H1 (cell line): ENCODE measurements at regions not wholly inside any gene's neighbourhood (a gene's known extent, or its start where the extent isn't known, plus 50 kb on each side); places are given as distances from the start of the nearest gene placed in this dataset.

ENCODE experiments used
- CTCF ChIA-PET: fragments of 300-600 bp; sonication (Branson Sonifier 250); formaldehyde crosslinking; loops from one replicate; lab custom pipeline; 2021; ENCODE audit not compliant: partially characterized antibody; lab: Charles Lee
- POLR2A ChIA-PET: fragments of 300-600 bp; sonication (Branson Sonifier 250); formaldehyde crosslinking; loops from one replicate; lab custom pipeline; 2021; ENCODE audit warnings: inconsistent platforms; ENCODE audit not compliant: partially characterized antibody; lab: Charles Lee
- DNase-seq, 2 experiments: peaks; one replicate each; pipeline versions ENCODE4 v3.0.0 to v3.0.0-alpha.2; 2010 to 2022; ENCODE audit warnings: low spot score in 2 of 2, low read depth in 1 of 2, mixed read lengths in 1 of 2
- FAIRE-seq: peaks from 2 replicates; lab custom pipeline; 2011; peaks lifted over from hg19 to GRCh38; lab: Jason Lieb, UNC
- H2AFZ ChIP-seq: 2 replicates; pipeline ENCODE4 v1.8.1; 2012; ENCODE audit warnings: low read length, inconsistent platforms
- H2AK5ac ChIP-seq: 2 replicates; pipeline ENCODE4 v1.6.1; 2013; ENCODE audit warnings: low read depth, low read length
- H2BK120ac ChIP-seq: replicated peaks from 2 replicates; pipeline ENCODE3; 2013; ENCODE audit warnings: low read depth, low read length, inconsistent platforms
- H2BK12ac ChIP-seq: 2 replicates; pipeline ENCODE4 v1.6.1; 2013; ENCODE audit warnings: low read depth, low read length
- H2BK15ac ChIP-seq: 2 replicates; pipeline ENCODE4 v1.6.1; 2013; ENCODE audit warnings: low read length
- H2BK20ac ChIP-seq: 2 replicates; pipeline ENCODE4 v1.6.1; 2013; ENCODE audit warnings: low read length
- H2BK5ac ChIP-seq: 2 replicates; pipeline ENCODE4 v1.6.1; 2013; ENCODE audit warnings: low read depth, low read length
- H3K14ac ChIP-seq: 2 replicates; pipeline ENCODE4 v1.6.1; 2013; ENCODE audit warnings: inconsistent platforms; ENCODE audit not compliant: insufficient read length
- H3K18ac ChIP-seq: 2 replicates; pipeline ENCODE4 v1.6.1; 2013; ENCODE audit warnings: low read length; ENCODE audit errors: extremely low read depth
- H3K23ac ChIP-seq: 2 replicates; pipeline ENCODE4 v1.6.1; 2013; ENCODE audit warnings: inconsistent platforms; ENCODE audit not compliant: insufficient read length
- H3K23me2 ChIP-seq: 2 replicates; pipeline ENCODE4 v1.6.1; 2013; ENCODE audit warnings: low read depth, low read length
- H3K27ac ChIP-seq: 2 replicates; pipeline ENCODE4 v1.6.1; 2011; ENCODE audit warnings: low read depth, low read length, inconsistent platforms
- H3K27me3 ChIP-seq, 4 experiments: replicated peaks in 1 of 4; 1 replicate in 1 of 4; 2 replicates in 3 of 4; pipeline versions ENCODE4 v1.6.1 to v1.8.1; 2011 to 2013; ENCODE audit warnings: low read length in 3 of 4, mild to moderate bottlenecking in 3 of 4, inconsistent platforms in 2 of 4, mixed read lengths in 2 of 4, moderate library complexity in 1 of 4; ENCODE audit not compliant: control insufficient read depth in 3 of 4, insufficient read depth in 3 of 4; ENCODE audit errors: extremely low read depth in 1 of 4
- H3K36me3 ChIP-seq, 4 experiments: 2 replicates each; pipeline versions ENCODE4 v1.6.1 to v1.8.1; 2011 to 2013; ENCODE audit warnings: mild to moderate bottlenecking in 4 of 4, low read length in 3 of 4, moderate library complexity in 2 of 4, control low read depth in 1 of 4, inconsistent platforms in 1 of 4; ENCODE audit not compliant: insufficient read depth in 4 of 4, control insufficient read depth in 2 of 4
- H3K4ac ChIP-seq: replicated peaks from 2 replicates; pipeline ENCODE3; 2013; ENCODE audit warnings: low read length, low read depth, mixed read lengths, inconsistent platforms; ENCODE audit not compliant: insufficient read length
- H3K4me1 ChIP-seq, 4 experiments: replicated peaks in 1 of 4; 1 replicate in 1 of 4; 2 replicates in 3 of 4; pipeline versions ENCODE4 v1.6.1 to v1.8.1; 2011 to 2013; ENCODE audit warnings: low read length in 3 of 4, inconsistent platforms in 2 of 4, mixed read lengths in 1 of 4; ENCODE audit not compliant: insufficient read depth in 4 of 4, control insufficient read depth in 3 of 4
- H3K4me2 ChIP-seq, 2 experiments: 2 replicates each; pipeline versions ENCODE4 v1.6.1 to v1.8.1; 2011 to 2013; ENCODE audit warnings: low read depth in 2 of 2, low read length in 2 of 2, control low read depth in 1 of 2, inconsistent platforms in 1 of 2, mild to moderate bottlenecking in 1 of 2; ENCODE audit not compliant: insufficient read depth in 1 of 2
- H3K4me3 ChIP-seq, 4 experiments: fragments of 200-600, 300-600 bp in 1 of 4; sonication (generic), shearing (Covaris generic), sonication (Bioruptor Twin) in 1 of 4; 2 replicates each; pipeline versions ENCODE4 v1.5.1 to v1.8.1; 2011 to 2016; ENCODE audit warnings: low read length in 4 of 4, low read depth in 3 of 4, control low read depth in 2 of 4, inconsistent platforms in 2 of 4, mild to moderate bottlenecking in 2 of 4, mixed read lengths in 1 of 4, moderate library complexity in 1 of 4; ENCODE audit not compliant: insufficient read depth in 2 of 4; ENCODE audit errors: extremely low read depth in 1 of 4
- H3K56ac ChIP-seq: replicated peaks from 2 replicates; pipeline ENCODE3; 2013; ENCODE audit warnings: low read depth, mild to moderate bottlenecking, mixed read lengths, low read length, inconsistent platforms; ENCODE audit not compliant: insufficient read length
- H3K79me1 ChIP-seq: 2 replicates; pipeline ENCODE4 v1.6.1; 2013; ENCODE audit warnings: low read depth, low read length, control low read depth
- H3K79me2 ChIP-seq, 2 experiments: 2 replicates each; pipeline versions ENCODE4 v1.6.1 to v1.8.1; 2012 to 2013; ENCODE audit warnings: low read length in 2 of 2, mild to moderate bottlenecking in 2 of 2, inconsistent platforms in 1 of 2; ENCODE audit not compliant: insufficient read depth in 2 of 2, control insufficient read depth in 1 of 2
- H3K9ac ChIP-seq, 4 experiments: replicated peaks in 1 of 4; 1 replicate in 1 of 4; 2 replicates in 3 of 4; pipeline versions ENCODE4 v1.6.1 to v1.8.1; 2011 to 2013; ENCODE audit warnings: low read depth in 3 of 4, low read length in 3 of 4, control low read depth in 2 of 4, mild to moderate bottlenecking in 2 of 4, moderate library complexity in 2 of 4, inconsistent platforms in 1 of 4; ENCODE audit errors: extremely low read depth in 1 of 4
- H3K9me3 ChIP-seq, 2 experiments: 2 replicates each; pipeline versions ENCODE4 v1.6.1 to v1.8.1; 2012 to 2013; ENCODE audit warnings: mild to moderate bottlenecking in 2 of 2, moderate library complexity in 2 of 2, control low read depth in 1 of 2, inconsistent platforms in 1 of 2, low read depth in 1 of 2, low read length in 1 of 2, mixed read lengths in 1 of 2; ENCODE audit not compliant: insufficient read depth in 2 of 2
- H4K20me1 ChIP-seq, 2 experiments: replicated peaks in 1 of 2; 2 replicates each; pipeline versions ENCODE3 to v1.8.1; 2011 to 2013; ENCODE audit warnings: inconsistent platforms in 2 of 2, low read length in 2 of 2, mild to moderate bottlenecking in 1 of 2; ENCODE audit not compliant: insufficient read depth in 2 of 2, control insufficient read depth in 1 of 2
- H4K5ac ChIP-seq: 2 replicates; pipeline ENCODE4 v1.6.1; 2013; ENCODE audit warnings: low read length, low read depth, mixed read lengths, inconsistent platforms; ENCODE audit not compliant: insufficient read length
- H4K8ac ChIP-seq: 2 replicates; pipeline ENCODE4 v1.8.0; 2013; ENCODE audit warnings: mild to moderate bottlenecking, moderate library complexity, low read length, inconsistent platforms; ENCODE audit not compliant: insufficient read depth; ENCODE audit errors: extremely low read depth
- H4K91ac ChIP-seq: replicated peaks from 2 replicates; pipeline ENCODE3; 2013; ENCODE audit warnings: low read length, mixed read lengths, inconsistent platforms; ENCODE audit not compliant: insufficient read length
- ATF3 ChIP-seq: IDR thresholded peaks from 2 replicates; pipeline ENCODE4 v1.6.1; 2011; ENCODE audit warnings: low read depth, mild to moderate bottlenecking, low read length; ENCODE audit not compliant: insufficient read depth
- BRCA1 ChIP-seq: IDR thresholded peaks from 2 replicates; pipeline ENCODE4 v1.6.1; 2012; ENCODE audit warnings: low read depth, low read length, improper control_type of control experiment
- CHD1 ChIP-seq: IDR thresholded peaks from 2 replicates; pipeline ENCODE4 v1.6.1; 2012; ENCODE audit warnings: low read depth, low read length, improper control_type of control experiment
- EP300 ChIP-seq, 2 experiments: IDR thresholded peaks; 1 replicate in 1 of 2; 2 replicates in 1 of 2; pipeline ENCODE4 v1.6.1; 2011 to 2012; ENCODE audit warnings: low read depth in 2 of 2, low read length in 2 of 2, mild to moderate bottlenecking in 2 of 2, borderline replicate concordance in 1 of 2, inconsistent platforms in 1 of 2, moderate library complexity in 1 of 2
- GTF2F1 ChIP-seq: IDR thresholded peaks from 2 replicates; pipeline ENCODE4 v1.6.1; 2012; ENCODE audit warnings: low read depth, low read length, improper control_type of control experiment, borderline replicate concordance
- HDAC2 ChIP-seq, 2 experiments: fragments of 300-600 bp in 1 of 2; sonication (generic) in 1 of 2; IDR thresholded peaks; 2 replicates each; pipeline ENCODE4 v1.6.1; 2011 to 2012; ENCODE audit warnings: low read depth in 2 of 2, low read length in 2 of 2, mild to moderate bottlenecking in 2 of 2, moderate library complexity in 2 of 2, borderline replicate concordance in 1 of 2, inconsistent platforms in 1 of 2
- JUN ChIP-seq: IDR thresholded peaks from 2 replicates; pipeline ENCODE4 v1.6.1; 2011; ENCODE audit warnings: low read depth, mild to moderate bottlenecking, improper control_type of control experiment, low read length
- MAFK ChIP-seq: IDR thresholded peaks from 2 replicates; pipeline ENCODE4 v1.6.1; 2012; ENCODE audit warnings: low read depth, mild to moderate bottlenecking, improper control_type of control experiment, low read length
- MAX ChIP-seq: IDR thresholded peaks from 2 replicates; pipeline ENCODE4 v1.6.1; 2012; ENCODE audit warnings: inconsistent platforms
- SIX5 ChIP-seq: IDR thresholded peaks from 2 replicates; pipeline ENCODE4 v1.6.1; 2011; ENCODE audit warnings: mild to moderate bottlenecking, low read depth, low read length
- SP1 ChIP-seq: IDR thresholded peaks from 2 replicates; pipeline ENCODE4 v1.6.1; 2011; ENCODE audit warnings: low read depth, low read length
- TCF12 ChIP-seq: IDR thresholded peaks from 2 replicates; pipeline ENCODE4 v1.6.1; 2011; ENCODE audit warnings: low read depth, mild to moderate bottlenecking, low read length
- USF2 ChIP-seq: IDR thresholded peaks from 2 replicates; pipeline ENCODE4 v1.6.1; 2011; ENCODE audit warnings: low read length, improper control_type of control experiment
- WGBS, 2 experiments: shearing (Covaris generic) in 1 of 2; methylation state at CpG; one replicate each; pipeline versions ENCODE4 v1.1.6 to v1.1.7; 2013 to 2015; ENCODE audit warnings: low lambda C conversion rate in 2 of 2, mixed read lengths in 2 of 2, inconsistent platforms in 1 of 2, low coverage in 1 of 2, missing lambda C conversion rate in 1 of 2; ENCODE audit not compliant: insufficient replicate concordance in 2 of 2, insufficient coverage in 1 of 2, insufficient read length in 1 of 2; ENCODE audit errors: extremely low coverage in 1 of 2, missing lambda C conversion rate in 1 of 2; 5-methylcytosine and 5-hydroxymethylcytosine counted together

- no peak overlapping the region for H3K27ac ChIP-seq
- 92% methylated on average over 6 of the region's 6 CpGs; no CpG with 5 or more reads in 1 of the 2 experiments for WGBS, 2 experiments
- H4K8ac ChIP-seq, result no peak overlapping the region
- H3K4ac ChIP-seq, result no peak overlapping the region
- no peak overlapping the region for H3K9ac ChIP-seq
- H3K4me3 ChIP-seq, result no peak overlapping the region
- no peaks in the 10 kb centered on the region for H3K23me2 ChIP-seq
- no peak overlapping the region for H2AK5ac ChIP-seq
- POLR2A ChIA-PET, result no interaction called here
- H2BK12ac ChIP-seq, result no peak overlapping the region
- no peak overlapping the region for H3K14ac ChIP-seq
- H4K5ac ChIP-seq, result no peak overlapping the region
- FAIRE-seq (no peak), DNase-seq (no peak)
- CTCF ChIA-PET, result interaction anchor here (0.8 to 5.3 kb wide), 15 partner anchors 9 to 585 kb away, joined by 3 to 20 read pairs (median 4); no protein-coding TSS in a partner anchor
- no peak overlapping the region for H3K56ac ChIP-seq
- peaks cover 0 to 20% (median 1%) of the 10 kb centered on the region in 4 experiments; a peak in 2 of 8 replicates for H3K36me3 ChIP-seq
- no peak overlapping the region for H3K23ac ChIP-seq
- no peak overlapping the region for H2BK5ac ChIP-seq
- no peak overlapping the region for H2AFZ ChIP-seq
- no peak overlapping the region for H3K4me2 ChIP-seq
- no peaks in the 10 kb centered on the region for H3K79me1 ChIP-seq
- no peak overlapping the region for H2BK15ac ChIP-seq
- no peak overlapping the region for H2BK20ac ChIP-seq
- peaks cover 15 to 18% of the 10 kb centered on the region in 2 experiments for H3K9me3 ChIP-seq
- H3K4me1 ChIP-seq, result no peaks in the 10 kb centered on the region
- H2BK120ac ChIP-seq, result no peak overlapping the region
- H4K91ac ChIP-seq, result no peak overlapping the region
- H3K79me2 ChIP-seq, result no peaks in the 10 kb centered on the region
- no peaks in the 10 kb centered on the region for H3K27me3 ChIP-seq
- H3K18ac ChIP-seq, result no peak overlapping the region
- no peaks in the 10 kb centered on the region for H4K20me1 ChIP-seq
- TF ChIP-seq USF2 (no peak), BRCA1 (no peak), EP300 (IDR thresholded peaks at IDR 0.05; ENCODE audit: borderline replicate concordance in 1 of 2, low read depth in 2 of 2, low read length in 2 of 2) (no peak), SP1 (no peak), GTF2F1 (no peak), SIX5 (no peak), CHD1 (no peak), HDAC2 (IDR thresholded peaks at IDR 0.05; ENCODE audit: borderline replicate concordance in 1 of 2, low read depth in 2 of 2, low read length in 2 of 2) (no peak), ATF3 (no peak), JUN (no peak), MAFK (no peak), TCF12 (no peak), MAX (no peak)
Measured at GRCh38 chr19:28610731-28611130, 602.2 kb downstream of the UQCRFS1 start.
